ENCODE measurements at regions not wholly inside any gene's neighbourhood (a gene's known extent, or its start where the extent isn't known, plus 50 kb on each side); places are given as distances from the start of the nearest gene placed in this dataset.

- H3K27ac ChIP-seq (ENCODE audit: low read depth, low read length, severe bottlenecking): no peak overlapping the region
- 83 to 89% methylated on average over 7 to 12 of the region's 13 CpGs for WGBS, 2 experiments (ENCODE audit: insufficient coverage in 2 of 2)
- H3K9me3 ChIP-seq (ENCODE audit: control insufficient read depth, low read length): no peaks in the 10 kb centered on the region
- no peaks in the 10 kb centered on the region for H3K36me3 ChIP-seq (ENCODE audit: control insufficient read depth, insufficient read depth, low read length)
- H3K4me1 ChIP-seq (ENCODE audit: control insufficient read depth, insufficient read depth, low read length, poor library complexity, severe bottlenecking): no peaks in the 10 kb centered on the region
- no peak overlapping the region for H3K4me3 ChIP-seq (ENCODE audit: extremely low read depth, insufficient read depth, low read length, poor library complexity, severe bottlenecking)
Measured at GRCh38 chr2:71736091-71736861, 282.9 kb downstream of the DYSF start.
